WTC11 (cell line): ENCODE measurements at regions not wholly inside any gene's neighbourhood (a gene's known extent, or its start where the extent isn't known, plus 50 kb on each side); places are given as distances from the start of the nearest gene placed in this dataset.

Experiments used
- ATAC-seq: fragments of 200-7000 bp; cut with Tn5 transposase; 2 replicates; pipeline ENCODE4 v1.10.0; 2021; ENCODE audit warnings: mild to moderate bottlenecking, moderate library complexity
- CTCF ChIA-PET: fragments of 300-600 bp; sonication (Branson Sonifier 250); formaldehyde crosslinking; loops from one replicate; lab custom pipeline; 2021; ENCODE audit warnings: antibody characterized with exemption; lab: Charles Lee
- POLR2A ChIA-PET: fragments of 350-600 bp; sonication (Branson Sonifier 250); formaldehyde crosslinking; loops from one replicate; lab custom pipeline; 2021; ENCODE audit warnings: antibody characterized with exemption; lab: Charles Lee
- DNase-seq: peaks from one replicate; pipeline ENCODE4 v3.0.0; 2021; ENCODE audit warnings: low spot score
- H3K27ac Mint-ChIP-seq: 2 replicates; pipeline ENCODE4 v1.8.0; 2021; ENCODE audit warnings: mixed read lengths
- H3K27me3 Mint-ChIP-seq: 2 replicates; pipeline ENCODE4 v1.8.0; 2021; ENCODE audit warnings: low read depth, mild to moderate bottlenecking, moderate library complexity, mixed read lengths
- H3K36me3 Mint-ChIP-seq: 2 replicates; pipeline ENCODE4 v1.8.0; 2021; ENCODE audit warnings: mixed read lengths
- H3K4me1 Mint-ChIP-seq: 2 replicates; pipeline ENCODE4 v1.8.0; 2022; ENCODE audit warnings: mixed read lengths
- H3K4me3 Mint-ChIP-seq: 2 replicates; pipeline ENCODE4 v1.8.0; 2021; ENCODE audit warnings: mild to moderate bottlenecking, moderate library complexity, mixed read lengths
- H3K9me3 Mint-ChIP-seq: 2 replicates; pipeline ENCODE4 v1.8.0; 2021; ENCODE audit warnings: mixed read lengths
- ESRRA ChIP-seq: sonication (generic); formaldehyde crosslinking; IDR thresholded peaks from 2 replicates; pipeline ENCODE4 v1.8.1; 2022; ENCODE audit warnings: mild to moderate bottlenecking, missing genetic modification reagents, borderline replicate concordance
- FOXJ3 ChIP-seq: sonication (generic); formaldehyde crosslinking; IDR thresholded peaks from 2 replicates; pipeline ENCODE4 v1.9.0; 2021; ENCODE audit warnings: missing genetic modification reagents, mild to moderate bottlenecking, borderline replicate concordance
- HMGA2 ChIP-seq: fragments of 250-450 bp; sonication (Bioruptor Pico); IDR thresholded peaks from 2 replicates; pipeline ENCODE4 v1.4.0; 2021; ENCODE audit warnings: mild to moderate bottlenecking, moderate library complexity
- JUN ChIP-seq: sonication (generic); formaldehyde crosslinking; IDR thresholded peaks from 2 replicates; pipeline ENCODE4 v1.8.0; 2023; ENCODE audit warnings: mild to moderate bottlenecking, missing genetic modification reagents
- MAX ChIP-seq: sonication (generic); formaldehyde crosslinking; IDR thresholded peaks from 2 replicates; pipeline ENCODE4 v1.8.0; 2022; ENCODE audit warnings: mild to moderate bottlenecking, missing genetic modification reagents
- MLX ChIP-seq: sonication (generic); formaldehyde crosslinking; IDR thresholded peaks from 2 replicates; pipeline ENCODE4 v1.8.1; 2023; ENCODE audit warnings: mild to moderate bottlenecking, missing genetic modification reagents, moderate library complexity
- MXD4 ChIP-seq: fragments of 250-450 bp; sonication (Bioruptor Pico); IDR thresholded peaks from 2 replicates; pipeline ENCODE4 v1.8.0; 2021; ENCODE audit warnings: mild to moderate bottlenecking, moderate library complexity, borderline replicate concordance
- MYBL2 ChIP-seq: sonication (generic); formaldehyde crosslinking; IDR thresholded peaks from 2 replicates; pipeline ENCODE4 v1.8.1; 2023; ENCODE audit warnings: mild to moderate bottlenecking, moderate library complexity, missing genetic modification reagents
- NFATC4 ChIP-seq: fragments of 250-450 bp; sonication (Bioruptor Pico); IDR thresholded peaks from 2 replicates; pipeline ENCODE4 v1.9.0; 2021; ENCODE audit warnings: mild to moderate bottlenecking
- NR2C2 ChIP-seq: sonication (generic); formaldehyde crosslinking; IDR thresholded peaks from 2 replicates; pipeline ENCODE4 v1.8.0; 2022; ENCODE audit warnings: mild to moderate bottlenecking, missing genetic modification reagents
- PRDM15 ChIP-seq: sonication (generic); formaldehyde crosslinking; IDR thresholded peaks from 2 replicates; pipeline ENCODE4 v1.8.0; 2022; ENCODE audit warnings: missing genetic modification reagents
- USF1 ChIP-seq: sonication (generic); formaldehyde crosslinking; IDR thresholded peaks from 2 replicates; pipeline ENCODE4 v1.8.0; 2022; ENCODE audit warnings: mild to moderate bottlenecking, missing genetic modification reagents
- USF2 ChIP-seq: sonication (generic); formaldehyde crosslinking; IDR thresholded peaks from 2 replicates; pipeline ENCODE4 v1.8.1; 2023; ENCODE audit warnings: mild to moderate bottlenecking, missing genetic modification reagents, moderate library complexity
- ZMAT4 ChIP-seq: fragments of 250-450 bp; sonication (Bioruptor Pico); IDR thresholded peaks from 2 replicates; pipeline ENCODE4 v1.9.0; 2021; ENCODE audit warnings: mild to moderate bottlenecking
- ZNF121 ChIP-seq: sonication (generic); formaldehyde crosslinking; IDR thresholded peaks from 2 replicates; pipeline ENCODE4 v1.8.0; 2023; ENCODE audit warnings: missing genetic modification reagents
- ZNF263 ChIP-seq: sonication (generic); formaldehyde crosslinking; IDR thresholded peaks from 2 replicates; pipeline ENCODE4 v1.8.1; 2022; ENCODE audit warnings: low read depth, mild to moderate bottlenecking, moderate library complexity, missing genetic modification reagents
- ZNF396 ChIP-seq: fragments of 250-450 bp; sonication (Bioruptor Pico); IDR thresholded peaks from 2 replicates; pipeline ENCODE4 v1.8.0; 2021; ENCODE audit warnings: mild to moderate bottlenecking, moderate library complexity, borderline replicate concordance
- ZNF423 ChIP-seq: fragments of 250-450 bp; sonication (Bioruptor Pico); IDR thresholded peaks from 2 replicates; pipeline ENCODE4 v2.1.2; 2022; ENCODE audit warnings: mild to moderate bottlenecking, moderate library complexity

- TF ChIP-seq ZNF423 (no peak), MYBL2 (CRISPR knock-in tag) (no peak), ZMAT4 (no peak), MLX (CRISPR knock-in tag) (no peak), MXD4 (CRISPR knock-in tag) (no peak), HMGA2 (CRISPR knock-in tag) (no peak), ZNF396 (CRISPR knock-in tag) (no peak), PRDM15 (CRISPR knock-in tag) (no peak)
Observed at GRCh38 chr22:27196606-27197005, 539.2 kb downstream of the MIAT start (continued).

GRCh38 chr22:27197052-27197451 lies 539.7 kb downstream of the MIAT start:
- H3K9me3 Mint-ChIP-seq: peaks cover 7% of the 10 kb centered on the region
- H3K27me3 Mint-ChIP-seq: no peaks in the 10 kb centered on the region; the same call in 1 of the 2 replicates
- ATAC-seq (no peak), DNase-seq (no peak)
- no peaks in the 10 kb centered on the region; the same call in 1 of the 2 replicates for H3K36me3 Mint-ChIP-seq
- no peak overlapping the region for H3K27ac Mint-ChIP-seq
- no peak overlapping the region for H3K4me3 Mint-ChIP-seq
- no peak for TF ChIP-seq FOXJ3 (CRISPR knock-in tag)
- TF ChIP-seq NR2C2 (CRISPR knock-in tag): no peak
- no peak for TF ChIP-seq NFATC4 (CRISPR knock-in tag)
- no peak for TF ChIP-seq JUN (CRISPR knock-in tag)
- no peak for TF ChIP-seq ZNF263
- TF ChIP-seq MAX: no peak
- no peak for TF ChIP-seq ZNF121
- ChIA-PET CTCF (no interaction called here), POLR2A (no interaction called here)
- H3K4me1 Mint-ChIP-seq: peaks cover 10% of the 10 kb centered on the region

GRCh38 chr22:27197618-27198017 lies 540.2 kb downstream of the MIAT start:
- Mint-ChIP-seq H3K36me3 (no peaks in the 10 kb centered on the region; the same call in 1 of the 2 replicates), H3K4me1 (peaks cover 13% of the 10 kb centered on the region), H3K27ac (no peak overlapping the region)
- CTCF ChIA-PET: no interaction called here
- TF ChIP-seq USF2 (peak; percentile 78), USF1 (CRISPR knock-in tag) (peak; percentile 35; the same call in 1 of the 2 replicates), ESRRA (CRISPR knock-in tag) (no peak)
- TF ChIP-seq, all 79 proteins: peak for 2
- Mint-ChIP-seq H3K27me3 (no peaks in the 10 kb centered on the region; the same call in 1 of the 2 replicates), H3K9me3 (peaks cover 7% of the 10 kb centered on the region), H3K4me3 (no peak overlapping the region)
- POLR2A ChIA-PET: no interaction called here
- DNase-seq (no peak), ATAC-seq (no peak)
